ENCODE measurements at regions not wholly inside any gene's neighbourhood (a gene's known extent, or its start where the extent isn't known, plus 50 kb on each side); places are given as distances from the start of the nearest gene placed in this dataset.

DNA sequence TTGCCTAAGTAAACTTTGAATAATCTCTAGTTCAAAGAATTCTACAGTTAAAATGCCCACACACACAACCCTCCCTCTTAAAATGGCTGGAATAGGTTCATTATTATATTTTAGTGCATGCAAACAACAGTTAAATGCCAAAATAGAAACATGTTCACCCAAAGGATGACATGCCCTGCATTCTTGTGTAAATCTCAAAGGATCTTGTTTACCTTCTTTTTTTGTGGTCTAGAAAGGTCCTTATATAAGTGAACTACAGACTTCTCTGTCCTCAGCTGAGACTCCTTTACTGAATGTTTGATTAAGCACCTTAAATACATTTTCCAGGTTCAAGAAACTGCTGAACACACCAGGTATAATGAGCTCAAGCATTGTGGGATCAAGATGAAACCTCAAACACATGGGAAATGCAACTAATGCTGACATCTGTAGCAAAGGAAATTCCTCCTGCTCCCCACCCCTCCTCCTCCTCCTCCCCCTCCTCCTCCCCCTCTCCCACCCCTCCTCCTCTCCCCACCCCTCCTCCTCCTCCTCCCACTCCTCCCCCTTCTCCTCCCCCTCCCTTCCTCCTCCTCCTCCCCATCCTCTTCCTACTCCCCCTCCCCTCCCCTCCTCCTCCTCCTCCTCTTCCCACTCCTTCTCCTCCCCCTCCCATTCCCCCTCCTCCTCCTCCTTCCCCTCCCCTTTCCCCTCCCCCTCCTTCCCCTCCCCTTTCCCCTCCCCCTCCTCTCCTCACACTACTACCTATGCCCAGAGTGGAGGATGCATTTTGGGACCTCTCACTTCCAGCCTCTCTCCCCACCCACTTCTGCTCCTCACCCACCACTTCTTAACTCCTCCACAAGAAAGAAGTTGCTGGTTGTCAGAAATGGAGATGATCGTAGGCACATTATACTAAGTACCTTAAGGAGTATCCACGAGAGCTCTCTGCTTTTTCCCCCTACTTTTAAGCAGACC lies 233.9 kb downstream of the MRPL39 start:
- DNase-seq (ENCODE audit: low spot score): no peak
- peaks cover 3% of the 10 kb centered on the region for H3K9me3 Mint-ChIP-seq

GRCh38 chr21:25371841-25372425 lies 235.3 kb downstream of the MRPL39 start:
- DNase-seq (ENCODE audit: low spot score) (no peak), ATAC-seq (no peak)
- no peaks in the 10 kb centered on the region for H3K4me1 Mint-ChIP-seq (ENCODE audit: low read depth in 2 of 2)
- H3K27me3 Mint-ChIP-seq: peaks cover 0 to 14% of the 10 kb centered on the region in 2 donors
- H3K36me3 Mint-ChIP-seq: no peaks in the 10 kb centered on the region
- peaks cover 3% of the 10 kb centered on the region for H3K9me3 Mint-ChIP-seq
- no peak overlapping the region for H3K4me3 Mint-ChIP-seq
- no peak overlapping the region for H3K27ac Mint-ChIP-seq

More for the DNA sequence above, 233.9 kb downstream of the MRPL39 start:
- Mint-ChIP-seq H3K27me3 (peaks cover 0 to 14% of the 10 kb centered on the region in 2 donors), H3K4me3 (no peak overlapping the region), H3K27ac (no peak overlapping the region), H3K36me3 (no peaks in the 10 kb centered on the region), H3K4me1 (ENCODE audit: low read depth in 2 of 2) (peaks cover 4 to 6% of the 10 kb centered on the region in 2 donors)
- ATAC-seq: no peak

DNA sequence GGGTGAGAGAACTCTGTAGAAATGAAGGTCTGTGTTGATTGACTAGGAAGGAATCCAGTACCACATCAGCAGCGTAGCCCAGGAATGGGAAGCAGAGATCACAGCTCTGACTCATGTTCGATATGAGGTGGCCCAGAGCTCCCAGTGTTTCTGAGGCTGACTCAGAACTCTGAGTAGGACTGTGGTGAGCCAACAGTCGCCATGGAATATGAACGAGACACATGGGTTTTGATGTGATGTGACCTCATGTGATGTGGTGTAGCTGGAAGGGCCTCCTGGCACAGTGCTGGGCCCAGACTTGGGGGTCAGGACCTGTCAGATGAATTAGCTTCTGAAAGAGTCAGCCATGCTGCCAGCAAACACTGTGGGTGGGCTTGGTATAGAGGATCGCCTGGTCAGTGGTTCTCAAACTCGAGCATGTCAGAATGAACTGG lies 237.0 kb downstream of the MRPL39 start:
- H3K4me1 Mint-ChIP-seq (ENCODE audit: low read depth in 2 of 2): no peaks in the 10 kb centered on the region
- ATAC-seq (peak in 1 of 2 donors; percentile 62), DNase-seq (ENCODE audit: low spot score) (no peak)
- no peak overlapping the region for H3K27ac Mint-ChIP-seq
- H3K4me3 Mint-ChIP-seq: no peak overlapping the region
- H3K9me3 Mint-ChIP-seq: no peaks in the 10 kb centered on the region
- no peaks in the 10 kb centered on the region for H3K36me3 Mint-ChIP-seq
- peaks cover 0 to under 1% of the 10 kb centered on the region in 2 donors for H3K27me3 Mint-ChIP-seq

GRCh38 chr21:25369524-25370300 lies 237.6 kb downstream of the MRPL39 start:
- ATAC-seq (no peak), DNase-seq (ENCODE audit: low spot score) (no peak)
- Mint-ChIP-seq H3K4me1 (ENCODE audit: low read depth in 2 of 2) (no peaks in the 10 kb centered on the region), H3K9me3 (no peaks in the 10 kb centered on the region), H3K27ac (no peak overlapping the region), H3K4me3 (no peak overlapping the region), H3K27me3 (no peaks in the 10 kb centered on the region), H3K36me3 (no peaks in the 10 kb centered on the region)

DNA sequence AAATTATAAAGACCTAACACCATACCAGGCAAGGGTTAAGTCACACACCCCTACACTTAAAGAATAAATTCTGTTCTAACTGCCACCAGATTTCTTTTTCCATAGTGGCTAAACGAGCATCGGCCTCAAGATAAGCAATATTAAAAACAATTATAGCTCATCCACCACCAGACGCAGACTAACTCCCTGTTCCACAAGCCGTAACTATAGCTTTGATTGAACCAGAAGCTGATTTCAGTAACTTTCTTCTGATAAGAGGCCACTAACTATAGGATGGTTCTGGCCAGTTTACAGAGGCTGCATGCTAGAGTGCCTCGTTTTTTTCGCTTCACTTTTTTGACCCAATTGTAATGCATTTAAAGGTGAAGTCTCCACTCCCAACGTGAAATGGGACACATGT lies 238.8 kb downstream of the MRPL39 start:
- no peak for ATAC-seq
- H3K4me1 Mint-ChIP-seq (ENCODE audit: low read depth in 2 of 2): no peaks in the 10 kb centered on the region
- H3K4me3 Mint-ChIP-seq: no peak overlapping the region
- no peaks in the 10 kb centered on the region for H3K27me3 Mint-ChIP-seq
- DNase-seq (ENCODE audit: low spot score): no peak
- no peaks in the 10 kb centered on the region for H3K36me3 Mint-ChIP-seq
- H3K27ac Mint-ChIP-seq: no peak overlapping the region
- no peaks in the 10 kb centered on the region for H3K9me3 Mint-ChIP-seq

GRCh38 chr21:25366116-25366515 lies 241.2 kb downstream of the MRPL39 start:
- DNase-seq (ENCODE audit: low spot score) (no peak), ATAC-seq (no peak)
- Mint-ChIP-seq H3K36me3 (no peaks in the 10 kb centered on the region), H3K27ac (no peak overlapping the region), H3K27me3 (no peaks in the 10 kb centered on the region), H3K4me1 (ENCODE audit: low read depth in 2 of 2) (no peaks in the 10 kb centered on the region), H3K9me3 (no peaks in the 10 kb centered on the region), H3K4me3 (no peak overlapping the region)

- Mint-ChIP-seq H3K27ac (no peak overlapping the region), H3K36me3 (no peaks in the 10 kb centered on the region), H3K9me3 (peaks cover 3% of the 10 kb centered on the region), H3K27me3 (no peaks in the 10 kb centered on the region), H3K4me1 (ENCODE audit: low read depth in 2 of 2) (no peaks in the 10 kb centered on the region), H3K4me3 (no peak overlapping the region)
- DNase-seq (ENCODE audit: low spot score): no peak
- no peak for ATAC-seq
Measured at GRCh38 chr21:25362375-25363267, 244.7 kb downstream of the MRPL39 start.

GRCh38 chr21:25361765-25362164 lies 245.5 kb downstream of the MRPL39 start:
- no peak overlapping the region for H3K27ac Mint-ChIP-seq
- H3K4me1 Mint-ChIP-seq (ENCODE audit: low read depth in 2 of 2): no peaks in the 10 kb centered on the region
- no peaks in the 10 kb centered on the region for H3K36me3 Mint-ChIP-seq
- H3K9me3 Mint-ChIP-seq: peaks cover 7% of the 10 kb centered on the region
- H3K4me3 Mint-ChIP-seq: no peak overlapping the region
- no peak for ATAC-seq
- H3K27me3 Mint-ChIP-seq: no peaks in the 10 kb centered on the region
- DNase-seq (ENCODE audit: low spot score): no peak

DNA sequence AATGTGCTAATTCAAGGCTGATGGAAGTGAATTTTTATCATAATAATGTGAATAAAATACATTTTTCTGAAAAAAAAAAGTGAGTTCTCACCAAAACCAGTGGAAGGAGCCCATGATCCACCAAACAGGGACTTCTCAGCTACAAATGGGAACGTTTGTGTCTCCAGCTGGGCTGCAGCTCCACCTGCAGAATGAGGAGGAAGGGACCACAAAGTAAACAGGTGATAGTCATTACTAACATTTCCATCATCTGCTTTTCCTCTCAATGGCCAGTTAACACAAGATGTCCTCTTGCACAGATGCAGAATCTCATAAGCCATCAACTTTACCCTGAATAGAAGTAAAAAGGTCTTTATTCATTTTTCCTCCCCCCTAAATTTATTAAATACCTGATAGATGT lies 246.2 kb downstream of the MRPL39 start:
- H3K4me3 Mint-ChIP-seq: no peak overlapping the region
- ATAC-seq: no peak
- DNase-seq (ENCODE audit: low spot score): no peak
- peaks cover 7% of the 10 kb centered on the region for H3K9me3 Mint-ChIP-seq
- no peaks in the 10 kb centered on the region for H3K27me3 Mint-ChIP-seq
- H3K36me3 Mint-ChIP-seq: no peaks in the 10 kb centered on the region
- no peaks in the 10 kb centered on the region for H3K4me1 Mint-ChIP-seq (ENCODE audit: low read depth in 2 of 2)
- no peak overlapping the region for H3K27ac Mint-ChIP-seq

DNA sequence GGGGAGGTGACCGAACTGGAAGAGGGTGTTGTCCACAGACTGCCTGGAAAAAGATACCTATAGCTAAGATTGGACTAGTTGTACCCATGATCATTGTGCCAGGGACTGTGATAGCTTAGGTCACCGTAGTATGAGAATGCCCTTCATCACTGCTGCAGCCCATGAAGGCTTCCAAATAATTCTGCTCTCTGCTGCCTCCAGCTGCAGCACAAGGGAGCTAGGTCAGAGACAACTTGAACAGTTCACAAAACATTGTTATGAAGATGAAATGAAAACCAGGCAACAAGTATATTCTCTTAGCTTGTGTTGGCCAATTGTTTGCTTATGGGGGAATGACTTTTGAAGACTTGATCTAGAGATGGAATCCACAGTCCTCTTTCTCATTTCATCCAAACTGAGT lies 246.7 kb downstream of the MRPL39 start:
- DNase-seq (ENCODE audit: low spot score): no peak
- Mint-ChIP-seq H3K9me3 (peaks cover 7% of the 10 kb centered on the region), H3K4me3 (no peak overlapping the region), H3K36me3 (no peaks in the 10 kb centered on the region), H3K4me1 (ENCODE audit: low read depth in 2 of 2) (no peaks in the 10 kb centered on the region), H3K27ac (no peak overlapping the region), H3K27me3 (no peaks in the 10 kb centered on the region)
- no peak for ATAC-seq

- Mint-ChIP-seq H3K4me1 (ENCODE audit: low read depth in 2 of 2) (no peaks in the 10 kb centered on the region), H3K4me3 (no peak overlapping the region), H3K27me3 (no peaks in the 10 kb centered on the region), H3K9me3 (peaks cover 7% of the 10 kb centered on the region), H3K36me3 (no peaks in the 10 kb centered on the region), H3K27ac (no peak overlapping the region)
- no peak for DNase-seq (ENCODE audit: low spot score)
- no peak for ATAC-seq
Measured at GRCh38 chr21:25359724-25360123, 247.6 kb downstream of the MRPL39 start.

DNA sequence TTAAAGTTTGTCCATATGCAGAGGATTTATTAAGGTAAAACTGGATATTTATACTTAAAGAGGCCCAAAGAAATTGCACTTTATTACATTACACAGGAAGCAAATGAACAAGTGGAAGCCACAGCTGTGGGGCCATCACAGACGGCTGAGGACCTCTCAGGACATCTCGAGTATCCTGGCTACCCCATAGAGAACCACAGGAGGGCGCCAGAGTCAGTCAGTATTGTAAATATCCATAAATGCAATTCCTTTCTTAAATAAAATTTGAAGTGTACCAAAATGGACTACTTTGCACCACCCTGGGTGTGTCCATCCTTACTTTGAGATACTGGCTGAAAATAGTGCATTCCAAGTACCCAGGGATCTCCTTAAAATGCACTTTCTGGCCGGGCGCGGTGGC lies 257.2 kb downstream of the MRPL39 start:
- H3K27me3 Mint-ChIP-seq: peaks cover 0 to 8% of the 10 kb centered on the region in 2 donors
- H3K9me3 Mint-ChIP-seq: peaks cover 11% of the 10 kb centered on the region
- DNase-seq (ENCODE audit: low spot score) (no peak), ATAC-seq (peak in 1 of 2 donors; percentile 54)
- H3K4me3 Mint-ChIP-seq: no peak overlapping the region
- H3K36me3 Mint-ChIP-seq: peaks cover 7% of the 10 kb centered on the region
- H3K4me1 Mint-ChIP-seq (ENCODE audit: low read depth in 2 of 2): no peaks in the 10 kb centered on the region
- no peak overlapping the region for H3K27ac Mint-ChIP-seq
